OCI-LY7 (cell line): ENCODE measurements at regions not wholly inside any gene's neighbourhood (a gene's known extent, or its start where the extent isn't known, plus 50 kb on each side); places are given as distances from the start of the nearest gene placed in this dataset.

Experiments used
- BruUV-seq: library from RNA; stranded (reverse); fragments of 400-500 nt; replicated peaks from 2 replicates; lab custom pipeline; 2021; lab: Mats Ljungman, UMichigan
- CTCF ChIA-PET: fragments of 300-600 bp; sonication (Branson Sonifier 250); formaldehyde crosslinking; loops from one replicate; lab custom pipeline; 2022; ENCODE audit warnings: antibody characterized with exemption; ENCODE audit not compliant: unreplicated experiment; lab: Charles Lee
- POLR2A ChIA-PET: fragments of 300-600 bp; sonication (Branson Sonifier 250); formaldehyde crosslinking; loops from one replicate; lab custom pipeline; 2022; ENCODE audit warnings: antibody characterized with exemption; lab: Charles Lee
- DNase-seq: peaks from one replicate; pipeline ENCODE4 v3.0.0-alpha.2; 2015; ENCODE audit warnings: low spot score
- H2AFZ ChIP-seq: fragments of 200-600 bp; sonication (generic), shearing (Covaris generic); 2 replicates; pipeline ENCODE4 v1.6.1; 2014; ENCODE audit warnings: mild to moderate bottlenecking, antibody characterized with exemption, low read length, moderate library complexity
- H3K27ac ChIP-seq: fragments of 200-600 bp; sonication (generic); 2 replicates; pipeline ENCODE4 v1.5.1; 2014; ENCODE audit warnings: mixed run types, low read depth, mild to moderate bottlenecking, moderate library complexity, low read length, inconsistent platforms; ENCODE audit not compliant: poor library complexity, severe bottlenecking
- H3K36me3 ChIP-seq: fragments of 200-600 bp; sonication (generic); 2 replicates; pipeline ENCODE4 v1.6.1; 2014; ENCODE audit warnings: mild to moderate bottlenecking, antibody characterized with exemption, low read length, moderate library complexity, mixed read lengths; ENCODE audit not compliant: insufficient read depth
- H3K4me1 ChIP-seq: fragments of 200-600 bp; sonication (generic); 2 replicates; pipeline ENCODE4 v1.5.1; 2014; ENCODE audit warnings: mild to moderate bottlenecking, low read length; ENCODE audit not compliant: insufficient read depth, poor library complexity, severe bottlenecking
- H3K4me2 ChIP-seq: fragments of 200-600 bp; sonication (generic); 2 replicates; pipeline ENCODE4 v1.6.1; 2014; ENCODE audit warnings: mild to moderate bottlenecking, low read length
- H3K4me3 ChIP-seq: fragments of 200-600 bp; sonication (generic); 2 replicates; pipeline ENCODE4 v1.5.1; 2014; ENCODE audit warnings: mild to moderate bottlenecking, low read depth, low read length; ENCODE audit not compliant: poor library complexity, severe bottlenecking
- H3K79me2 ChIP-seq: fragments of 200-600 bp; sonication (generic); 2 replicates; pipeline ENCODE4 v1.6.1; 2016; ENCODE audit warnings: low read depth, mild to moderate bottlenecking, low read length, moderate library complexity, mixed read lengths; ENCODE audit not compliant: insufficient read depth
- H3K9me2 ChIP-seq: fragments of 200-600 bp; sonication (generic); 2 replicates; pipeline ENCODE4 v1.6.1; 2016; ENCODE audit warnings: mild to moderate bottlenecking, low read length, mixed read lengths; ENCODE audit not compliant: insufficient read depth
- H3K9me3 ChIP-seq: fragments of 200-600 bp; sonication (generic); 2 replicates; pipeline ENCODE4 v1.6.1; 2014; ENCODE audit warnings: mild to moderate bottlenecking, mixed run types, low read length, mixed read lengths
- H4K20me1 ChIP-seq: fragments of 200-600 bp; sonication (generic); 2 replicates; pipeline ENCODE4 v1.6.1; 2014; ENCODE audit warnings: mild to moderate bottlenecking, antibody characterized with exemption, low read length, moderate library complexity, mixed read lengths; ENCODE audit not compliant: insufficient read depth
- EZH2phosphoT487 ChIP-seq: fragments of 200-600 bp; sonication (generic); IDR thresholded peaks from 2 replicates; pipeline ENCODE4 v1.6.1; 2018; ENCODE audit warnings: low read depth, borderline replicate concordance, mild to moderate bottlenecking, mixed run types, antibody characterized with exemption, low read length, moderate library complexity, mixed read lengths
- intact Hi-C: fragments of 100-400 bp; cut with micrococcal nuclease; formaldehyde crosslinking; loops from one replicate; pipeline ENCODE4 v1.10.0; 2022; ENCODE audit not compliant: unreplicated experiment
- TF ChIP-seq, protein P1 (sequence below): fragments of 200-600 bp; sonication (generic); conservative IDR thresholded peaks from 2 replicates; pipeline ENCODE4 v1.5.1; 2014; ENCODE audit warnings: mild to moderate bottlenecking, antibody characterized with exemption, low read length, moderate library complexity, mixed read lengths

DNA sequence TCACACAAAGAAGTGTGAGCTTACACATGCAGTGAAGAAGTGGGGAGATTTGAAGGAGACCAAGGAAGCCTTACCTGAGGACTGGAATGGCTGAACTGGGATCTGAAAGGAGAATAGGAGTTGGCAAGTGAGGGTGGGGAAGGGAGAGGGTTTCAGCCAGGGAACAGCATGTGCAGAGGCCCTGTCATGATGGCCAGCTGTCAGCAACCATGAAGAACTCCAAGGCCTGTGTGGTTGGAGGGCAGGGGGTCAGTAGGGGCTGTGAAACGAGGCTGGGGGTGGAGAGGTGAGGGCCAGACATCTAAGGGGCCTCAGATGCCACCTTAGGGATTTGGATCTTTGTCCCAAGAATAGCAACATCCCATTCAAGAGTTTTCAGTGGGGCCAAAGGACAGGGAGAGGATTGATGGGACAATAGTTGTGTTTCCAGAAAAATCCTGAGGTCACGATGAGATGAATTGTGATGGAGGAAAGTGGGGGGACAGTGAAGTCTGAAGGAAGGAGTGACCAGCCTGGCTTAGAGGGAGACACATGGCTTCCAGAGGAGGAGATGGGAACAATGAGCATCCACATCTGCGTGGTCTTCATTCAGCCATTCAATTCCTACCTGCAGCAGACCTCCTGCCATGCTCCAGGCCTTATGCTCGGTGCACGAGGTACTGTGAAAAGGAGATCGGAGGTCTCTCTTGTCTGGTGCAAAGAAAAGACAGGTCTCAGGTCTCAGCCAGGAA is 187.6 kb downstream of the MATN1 start:
- Histone ChIP-seq H3K79me2 (no peaks in the 10 kb centered on the region), H3K4me3 (no peak overlapping the region), H3K27ac (no peak overlapping the region), H3K9me3 (no peaks in the 10 kb centered on the region), H4K20me1 (no peaks in the 10 kb centered on the region), H3K9me2 (no peaks in the 10 kb centered on the region), H3K36me3 (no peaks in the 10 kb centered on the region), H3K4me2 (no peak overlapping the region), H3K4me1 (no peaks in the 10 kb centered on the region), H2AFZ (no peak overlapping the region)
- no TSS peak for BruUV-seq
- POLR2A ChIA-PET, result no interaction called here
- CTCF ChIA-PET, result no interaction called here
- intact Hi-C loops, result no loop called here
- DNase-seq, result no peak
- TF ChIP-seq, protein P1, sequence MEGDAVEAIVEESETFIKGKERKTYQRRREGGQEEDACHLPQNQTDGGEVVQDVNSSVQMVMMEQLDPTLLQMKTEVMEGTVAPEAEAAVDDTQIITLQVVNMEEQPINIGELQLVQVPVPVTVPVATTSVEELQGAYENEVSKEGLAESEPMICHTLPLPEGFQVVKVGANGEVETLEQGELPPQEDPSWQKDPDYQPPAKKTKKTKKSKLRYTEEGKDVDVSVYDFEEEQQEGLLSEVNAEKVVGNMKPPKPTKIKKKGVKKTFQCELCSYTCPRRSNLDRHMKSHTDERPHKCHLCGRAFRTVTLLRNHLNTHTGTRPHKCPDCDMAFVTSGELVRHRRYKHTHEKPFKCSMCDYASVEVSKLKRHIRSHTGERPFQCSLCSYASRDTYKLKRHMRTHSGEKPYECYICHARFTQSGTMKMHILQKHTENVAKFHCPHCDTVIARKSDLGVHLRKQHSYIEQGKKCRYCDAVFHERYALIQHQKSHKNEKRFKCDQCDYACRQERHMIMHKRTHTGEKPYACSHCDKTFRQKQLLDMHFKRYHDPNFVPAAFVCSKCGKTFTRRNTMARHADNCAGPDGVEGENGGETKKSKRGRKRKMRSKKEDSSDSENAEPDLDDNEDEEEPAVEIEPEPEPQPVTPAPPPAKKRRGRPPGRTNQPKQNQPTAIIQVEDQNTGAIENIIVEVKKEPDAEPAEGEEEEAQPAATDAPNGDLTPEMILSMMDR, result no peak
- TF ChIP-seq EZH2phosphoT487, result no peak

DNA sequence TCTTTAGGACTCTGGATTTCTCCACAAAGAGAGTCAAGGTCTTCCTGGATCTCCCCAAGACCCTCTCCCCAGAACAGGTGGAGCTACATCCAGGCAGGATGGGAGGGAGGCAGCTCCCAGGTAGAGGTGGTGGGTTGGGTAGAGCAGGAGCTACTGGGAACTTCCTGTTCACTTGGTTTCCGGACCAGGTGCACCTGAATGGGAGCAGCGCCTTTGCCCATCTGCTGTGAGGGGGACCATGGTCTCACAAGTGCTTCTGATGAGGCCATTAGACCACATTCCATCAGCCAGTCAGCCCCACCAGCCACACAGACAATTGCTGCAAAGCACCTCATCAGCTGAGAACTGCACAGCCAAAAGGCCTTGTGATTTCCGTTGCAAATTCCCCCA is 188.8 kb downstream of the MATN1 start:
- H3K27ac ChIP-seq, result no peak overlapping the region
- H3K9me2 ChIP-seq, result no peaks in the 10 kb centered on the region
- no TSS peak for BruUV-seq
- no peaks in the 10 kb centered on the region for H3K9me3 ChIP-seq
- CTCF ChIA-PET, result no interaction called here
- H3K79me2 ChIP-seq, result no peaks in the 10 kb centered on the region
- H2AFZ ChIP-seq, result no peak overlapping the region
- TF ChIP-seq EZH2phosphoT487, result no peak
- TF ChIP-seq, protein P1, result no peak
- no peak overlapping the region for H3K4me3 ChIP-seq
- no peaks in the 10 kb centered on the region for H4K20me1 ChIP-seq
- no peaks in the 10 kb centered on the region for H3K36me3 ChIP-seq
- no peak for DNase-seq
- POLR2A ChIA-PET, result no interaction called here
- intact Hi-C loops, result no loop called here
- no peaks in the 10 kb centered on the region for H3K4me1 ChIP-seq
- H3K4me2 ChIP-seq, result no peak overlapping the region

DNA sequence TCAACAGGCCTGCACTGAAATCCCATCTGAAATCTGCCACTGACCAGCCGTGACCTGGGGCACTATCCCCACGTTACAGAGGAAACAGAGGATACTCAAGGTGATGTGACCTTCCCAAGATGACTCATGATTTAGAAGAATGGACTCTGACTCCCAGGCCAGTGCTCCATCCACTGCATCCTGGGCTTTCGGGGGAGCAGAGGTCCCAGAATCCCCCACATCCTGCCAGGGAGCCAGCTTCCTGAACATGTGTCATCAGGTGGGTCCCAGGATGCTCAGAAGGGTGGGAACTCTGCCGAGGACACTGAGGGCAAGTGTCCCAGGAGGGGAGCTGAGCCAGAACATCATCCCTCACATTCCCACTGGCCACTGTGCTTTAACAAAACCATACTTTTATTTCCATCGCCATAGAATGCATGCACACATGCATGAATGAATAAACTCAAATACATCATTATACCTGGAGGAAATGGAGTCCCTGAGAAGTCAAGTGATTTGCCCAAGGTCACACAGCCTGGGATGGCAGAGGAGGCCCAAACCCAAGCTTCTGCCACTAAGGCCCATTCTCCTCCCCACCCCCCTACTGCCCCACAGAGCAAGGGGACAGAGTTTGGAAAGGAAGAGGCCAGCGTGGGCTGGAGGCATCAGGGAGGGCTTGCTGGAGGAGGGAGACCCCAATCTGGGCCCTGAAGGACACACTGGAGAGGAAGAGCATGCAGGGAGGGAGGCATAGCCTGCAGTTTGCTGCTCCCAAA is 189.4 kb downstream of the MATN1 start:
- CTCF ChIA-PET, result no interaction called here

More for the DNA sequence above, 189.4 kb downstream of the MATN1 start:
- H3K9me2 ChIP-seq, result no peaks in the 10 kb centered on the region
- intact Hi-C loops, result no loop called here
- no TSS peak for BruUV-seq
- H3K4me2 ChIP-seq, result no peak overlapping the region
- no peaks in the 10 kb centered on the region for H3K79me2 ChIP-seq
- TF ChIP-seq, protein P1, result no peak
- no peak for TF ChIP-seq EZH2phosphoT487
- H3K4me1 ChIP-seq, result no peaks in the 10 kb centered on the region
- DNase-seq, result no peak
- H3K9me3 ChIP-seq, result no peaks in the 10 kb centered on the region
- H3K36me3 ChIP-seq, result no peaks in the 10 kb centered on the region
- H3K4me3 ChIP-seq, result no peak overlapping the region
- POLR2A ChIA-PET, result no interaction called here
- H4K20me1 ChIP-seq, result no peaks in the 10 kb centered on the region
- H2AFZ ChIP-seq, result no peak overlapping the region
- no peak overlapping the region for H3K27ac ChIP-seq
